ENCODE measurements at regions not wholly inside any gene's neighbourhood (a gene's known extent, or its start where the extent isn't known, plus 50 kb on each side); places are given as distances from the start of the nearest gene placed in this dataset.

- DNase-seq (ENCODE audit: low read depth), result no peak
- H3K4me3 ChIP-seq (ENCODE audit: low read length), result no peak overlapping the region
- peaks cover under 1% of the 10 kb centered on the region for H3K36me3 ChIP-seq (ENCODE audit: control insufficient read depth, insufficient read depth, low read length, severe bottlenecking)
- H3K27me3 ChIP-seq (replicated peaks; ENCODE audit: control insufficient read depth, insufficient read depth, low read length), result no peaks in the 10 kb centered on the region
- peaks cover 8% of the 10 kb centered on the region for H3K9me3 ChIP-seq (ENCODE audit: control insufficient read depth, low read length)
- H3K4me1 ChIP-seq (ENCODE audit: control insufficient read depth, insufficient read depth, low read length), result peaks cover 22% of the 10 kb centered on the region
- no peak overlapping the region for H3K9ac ChIP-seq (ENCODE audit: low read length)
These were observed 340.7 kb downstream of the CNTN3 start for GRCh38 chr3:74273555-74274402.

GRCh38 chr3:74273091-74273490, 341.4 kb downstream of the CNTN3 start:
- Histone ChIP-seq H3K9ac (ENCODE audit: low read length) (no peak overlapping the region), H3K4me3 (ENCODE audit: low read length) (no peak overlapping the region)

GRCh38 chr3:74271541-74271940, 342.9 kb downstream of the CNTN3 start:
- H3K36me3 ChIP-seq (ENCODE audit: control insufficient read depth, insufficient read depth, low read length, severe bottlenecking), result no peaks in the 10 kb centered on the region
- H3K9me3 ChIP-seq (ENCODE audit: control insufficient read depth, low read length), result no peaks in the 10 kb centered on the region
- peaks cover 40% of the 10 kb centered on the region for H3K4me1 ChIP-seq (ENCODE audit: control insufficient read depth, insufficient read depth, low read length)
- no peaks in the 10 kb centered on the region for H3K27me3 ChIP-seq (replicated peaks; ENCODE audit: control insufficient read depth, insufficient read depth, low read length)
- no peak overlapping the region for H3K9ac ChIP-seq (ENCODE audit: low read length)
- H3K4me3 ChIP-seq (ENCODE audit: low read length), result no peak overlapping the region
- no peak for DNase-seq (ENCODE audit: low read depth)

More at GRCh38 chr3:74273091-74273490, 341.4 kb downstream of the CNTN3 start:
- DNase-seq (ENCODE audit: low read depth), result no peak
- H3K36me3 ChIP-seq (ENCODE audit: control insufficient read depth, insufficient read depth, low read length, severe bottlenecking), result no peaks in the 10 kb centered on the region
- no peaks in the 10 kb centered on the region for H3K27me3 ChIP-seq (replicated peaks; ENCODE audit: control insufficient read depth, insufficient read depth, low read length)
- H3K4me1 ChIP-seq (ENCODE audit: control insufficient read depth, insufficient read depth, low read length), result peaks cover 27% of the 10 kb centered on the region
- H3K9me3 ChIP-seq (ENCODE audit: control insufficient read depth, low read length), result peaks cover 6% of the 10 kb centered on the region

- DNase-seq (ENCODE audit: low read depth), result no peak
- Histone ChIP-seq H3K4me1 (ENCODE audit: control insufficient read depth, insufficient read depth, low read length) (peaks cover 40% of the 10 kb centered on the region), H3K36me3 (ENCODE audit: control insufficient read depth, insufficient read depth, low read length, severe bottlenecking) (no peaks in the 10 kb centered on the region)
These were observed 344.8 kb downstream of the CNTN3 start for GRCh38 chr3:74269689-74270088.

GRCh38 chr3:74268753-74269152, 345.7 kb downstream of the CNTN3 start:
- H3K9me3 ChIP-seq (ENCODE audit: control insufficient read depth, low read length), result no peaks in the 10 kb centered on the region
- H3K4me3 ChIP-seq (ENCODE audit: low read length), result no peak overlapping the region
- no peak for DNase-seq (ENCODE audit: low read depth)
- no peaks in the 10 kb centered on the region for H3K36me3 ChIP-seq (ENCODE audit: control insufficient read depth, insufficient read depth, low read length, severe bottlenecking)
- no peak overlapping the region for H3K9ac ChIP-seq (ENCODE audit: low read length)
- peaks cover 40% of the 10 kb centered on the region for H3K4me1 ChIP-seq (ENCODE audit: control insufficient read depth, insufficient read depth, low read length)
- H3K27me3 ChIP-seq (replicated peaks; ENCODE audit: control insufficient read depth, insufficient read depth, low read length), result no peaks in the 10 kb centered on the region

More at GRCh38 chr3:74269689-74270088, 344.8 kb downstream of the CNTN3 start:
- H3K9ac ChIP-seq (ENCODE audit: low read length), result no peak overlapping the region
- H3K27me3 ChIP-seq (replicated peaks; ENCODE audit: control insufficient read depth, insufficient read depth, low read length), result no peaks in the 10 kb centered on the region
- H3K9me3 ChIP-seq (ENCODE audit: control insufficient read depth, low read length), result no peaks in the 10 kb centered on the region
- H3K4me3 ChIP-seq (ENCODE audit: low read length), result no peak overlapping the region

- Histone ChIP-seq H3K36me3 (ENCODE audit: control insufficient read depth, insufficient read depth, low read length, severe bottlenecking) (no peaks in the 10 kb centered on the region), H3K27me3 (replicated peaks; ENCODE audit: control insufficient read depth, insufficient read depth, low read length) (no peaks in the 10 kb centered on the region), H3K4me1 (ENCODE audit: control insufficient read depth, insufficient read depth, low read length) (peaks cover 34% of the 10 kb centered on the region), H3K4me3 (ENCODE audit: low read length) (no peak overlapping the region), H3K9ac (ENCODE audit: low read length) (no peak overlapping the region), H3K9me3 (ENCODE audit: control insufficient read depth, low read length) (no peaks in the 10 kb centered on the region)
- peak; percentile 55 for DNase-seq (ENCODE audit: low read depth)
These were observed 346.8 kb downstream of the CNTN3 start for GRCh38 chr3:74267588-74268184.

- DNase-seq (ENCODE audit: low read depth), result no peak
These were observed 347.3 kb downstream of the CNTN3 start for GRCh38 chr3:74267131-74267530.

GRCh38 chr3:74265069-74265468, 349.4 kb downstream of the CNTN3 start:
- Histone ChIP-seq H3K9ac (ENCODE audit: low read length) (no peak overlapping the region), H3K4me3 (ENCODE audit: low read length) (no peak overlapping the region), H3K27me3 (replicated peaks; ENCODE audit: control insufficient read depth, insufficient read depth, low read length) (no peaks in the 10 kb centered on the region), H3K36me3 (ENCODE audit: control insufficient read depth, insufficient read depth, low read length, severe bottlenecking) (no peaks in the 10 kb centered on the region), H3K9me3 (ENCODE audit: control insufficient read depth, low read length) (no peaks in the 10 kb centered on the region), H3K4me1 (ENCODE audit: control insufficient read depth, insufficient read depth, low read length) (peaks cover 19% of the 10 kb centered on the region)
- no peak for DNase-seq (ENCODE audit: low read depth)

More at GRCh38 chr3:74267131-74267530, 347.3 kb downstream of the CNTN3 start:
- peaks cover 29% of the 10 kb centered on the region for H3K4me1 ChIP-seq (ENCODE audit: control insufficient read depth, insufficient read depth, low read length)
- H3K9me3 ChIP-seq (ENCODE audit: control insufficient read depth, low read length), result no peaks in the 10 kb centered on the region
- H3K36me3 ChIP-seq (ENCODE audit: control insufficient read depth, insufficient read depth, low read length, severe bottlenecking), result no peaks in the 10 kb centered on the region
- H3K4me3 ChIP-seq (ENCODE audit: low read length), result no peak overlapping the region
- H3K9ac ChIP-seq (ENCODE audit: low read length), result no peak overlapping the region
- H3K27me3 ChIP-seq (replicated peaks; ENCODE audit: control insufficient read depth, insufficient read depth, low read length), result no peaks in the 10 kb centered on the region

GRCh38 chr3:74263031-74263430, 351.4 kb downstream of the CNTN3 start:
- H3K9me3 ChIP-seq (ENCODE audit: control insufficient read depth, low read length), result no peaks in the 10 kb centered on the region
- H3K4me3 ChIP-seq (ENCODE audit: low read length), result no peak overlapping the region
- no peak for DNase-seq (ENCODE audit: low read depth)
- no peak overlapping the region for H3K9ac ChIP-seq (ENCODE audit: low read length)
- peaks cover 12% of the 10 kb centered on the region for H3K4me1 ChIP-seq (ENCODE audit: control insufficient read depth, insufficient read depth, low read length)
- H3K36me3 ChIP-seq (ENCODE audit: control insufficient read depth, insufficient read depth, low read length, severe bottlenecking), result no peaks in the 10 kb centered on the region
- no peaks in the 10 kb centered on the region for H3K27me3 ChIP-seq (replicated peaks; ENCODE audit: control insufficient read depth, insufficient read depth, low read length)

GRCh38 chr3:74233091-74233490, 381.4 kb downstream of the CNTN3 start:
- Histone ChIP-seq H3K9me3 (ENCODE audit: control insufficient read depth, low read length) (no peaks in the 10 kb centered on the region), H3K9ac (ENCODE audit: low read length) (no peak overlapping the region), H3K36me3 (ENCODE audit: control insufficient read depth, insufficient read depth, low read length, severe bottlenecking) (no peaks in the 10 kb centered on the region), H3K27me3 (replicated peaks; ENCODE audit: control insufficient read depth, insufficient read depth, low read length) (no peaks in the 10 kb centered on the region), H3K4me1 (ENCODE audit: control insufficient read depth, insufficient read depth, low read length) (no peaks in the 10 kb centered on the region), H3K4me3 (ENCODE audit: low read length) (no peak overlapping the region)
- DNase-seq (ENCODE audit: low read depth), result no peak

GRCh38 chr3:74217467-74217866, 397.0 kb downstream of the CNTN3 start:
- Histone ChIP-seq H3K36me3 (ENCODE audit: control insufficient read depth, insufficient read depth, low read length, severe bottlenecking) (no peaks in the 10 kb centered on the region), H3K9ac (ENCODE audit: low read length) (no peak overlapping the region), H3K4me1 (ENCODE audit: control insufficient read depth, insufficient read depth, low read length) (no peaks in the 10 kb centered on the region), H3K9me3 (ENCODE audit: control insufficient read depth, low read length) (no peaks in the 10 kb centered on the region), H3K27me3 (replicated peaks; ENCODE audit: control insufficient read depth, insufficient read depth, low read length) (no peaks in the 10 kb centered on the region), H3K4me3 (ENCODE audit: low read length) (no peak overlapping the region)
- no peak for DNase-seq (ENCODE audit: low read depth)
